WI38 (cell line): ENCODE measurements at regions not wholly inside any gene's neighbourhood (a gene's known extent, or its start where the extent isn't known, plus 50 kb on each side); places are given as distances from the start of the nearest gene placed in this dataset.

Experiments used
- H3K4me3 ChIP-seq: 2 replicates; pipeline ENCODE4 v1.5.1; 2011; ENCODE audit warnings: low read depth, mild to moderate bottlenecking, control low read depth, low read length
- TF ChIP-seq, protein P1 (sequence below): IDR thresholded peaks from 2 replicates; pipeline ENCODE4 v1.5.1; 2012; ENCODE audit warnings: low read depth, mild to moderate bottlenecking, control low read depth, low read length

DNA sequence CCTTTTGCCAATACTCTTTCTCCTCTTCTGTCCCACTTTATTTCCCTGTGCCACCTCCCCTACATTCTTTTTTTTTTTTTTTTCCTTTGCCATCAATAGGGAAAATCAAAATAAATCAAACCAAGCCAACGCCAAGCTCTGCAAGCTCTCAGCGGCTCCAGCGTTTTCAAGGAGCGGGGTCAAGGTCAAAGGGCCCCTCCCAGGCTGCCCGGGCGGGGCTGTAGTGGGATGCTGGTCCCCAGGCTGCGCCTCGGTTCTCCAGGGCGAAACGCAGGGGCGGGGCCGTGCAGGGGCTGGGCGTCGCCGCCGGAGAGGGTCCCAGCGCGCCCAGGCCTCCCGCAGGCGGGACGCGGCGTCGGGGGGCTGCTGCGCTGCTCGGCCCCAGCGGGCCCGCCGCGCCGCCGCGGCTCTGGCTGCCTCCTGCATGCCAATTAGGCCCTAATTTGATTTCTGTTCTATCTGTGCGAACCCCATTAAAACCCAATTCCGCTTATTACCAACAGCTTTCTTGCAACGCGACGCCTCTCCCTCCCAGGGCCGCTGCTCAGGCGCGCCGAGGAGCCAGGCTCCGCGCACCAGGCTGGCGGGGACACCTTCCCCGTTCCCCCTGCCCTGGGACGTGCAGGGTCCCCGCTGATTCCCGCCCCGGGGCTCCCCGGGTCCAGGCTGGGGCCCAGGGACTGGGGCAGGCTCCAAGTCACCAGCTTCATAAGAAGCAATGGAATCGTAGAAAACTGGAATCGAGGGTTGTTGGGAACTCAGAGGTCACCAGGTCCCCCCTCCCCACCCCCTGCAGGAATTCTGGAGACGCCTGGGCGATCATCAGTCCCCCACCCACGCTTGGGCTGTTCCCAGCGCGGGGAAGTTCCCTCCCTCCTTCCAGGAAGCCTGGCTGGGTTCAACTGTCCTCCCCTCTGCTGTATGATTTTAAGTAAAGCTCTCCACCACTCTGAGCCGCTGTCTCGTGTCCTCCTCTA lies 50.7 kb upstream of the MAP1LC3B2 start:
- peak overlapping the region; percentile 46 for H3K4me3 ChIP-seq
- TF ChIP-seq, protein P1, sequence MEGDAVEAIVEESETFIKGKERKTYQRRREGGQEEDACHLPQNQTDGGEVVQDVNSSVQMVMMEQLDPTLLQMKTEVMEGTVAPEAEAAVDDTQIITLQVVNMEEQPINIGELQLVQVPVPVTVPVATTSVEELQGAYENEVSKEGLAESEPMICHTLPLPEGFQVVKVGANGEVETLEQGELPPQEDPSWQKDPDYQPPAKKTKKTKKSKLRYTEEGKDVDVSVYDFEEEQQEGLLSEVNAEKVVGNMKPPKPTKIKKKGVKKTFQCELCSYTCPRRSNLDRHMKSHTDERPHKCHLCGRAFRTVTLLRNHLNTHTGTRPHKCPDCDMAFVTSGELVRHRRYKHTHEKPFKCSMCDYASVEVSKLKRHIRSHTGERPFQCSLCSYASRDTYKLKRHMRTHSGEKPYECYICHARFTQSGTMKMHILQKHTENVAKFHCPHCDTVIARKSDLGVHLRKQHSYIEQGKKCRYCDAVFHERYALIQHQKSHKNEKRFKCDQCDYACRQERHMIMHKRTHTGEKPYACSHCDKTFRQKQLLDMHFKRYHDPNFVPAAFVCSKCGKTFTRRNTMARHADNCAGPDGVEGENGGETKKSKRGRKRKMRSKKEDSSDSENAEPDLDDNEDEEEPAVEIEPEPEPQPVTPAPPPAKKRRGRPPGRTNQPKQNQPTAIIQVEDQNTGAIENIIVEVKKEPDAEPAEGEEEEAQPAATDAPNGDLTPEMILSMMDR: no peak
